ENCODE measurements at regions not wholly inside any gene's neighbourhood (a gene's known extent, or its start where the extent isn't known, plus 50 kb on each side); places are given as distances from the start of the nearest gene placed in this dataset.

- no peak for TF ChIP-seq CTCF (IDR thresholded peaks at IDR 0.05; ENCODE audit: insufficient read depth, low read depth, low read length)
- no peak for TF ChIP-seq EZH2 (IDR thresholded peaks at IDR 0.05; ENCODE audit: insufficient read depth, low read length)
Observed at GRCh38 chr4:96972920-96973319, 1133.0 kb downstream of the PDHA2 start.
